ENCODE measurements at regions not wholly inside any gene's neighbourhood (a gene's known extent, or its start where the extent isn't known, plus 50 kb on each side); places are given as distances from the start of the nearest gene placed in this dataset.

GRCh38 chr2:234673961-234674759, 177.3 kb upstream of the ARL4C start:
- peak; percentile 57 for DNase-seq

- no peak for DNase-seq
Measured at GRCh38 chr2:234673501-234673900, 176.6 kb upstream of the ARL4C start.

GRCh38 chr2:234672498-234673150, 175.7 kb upstream of the ARL4C start:
- DNase-seq, result peak; percentile 6

GRCh38 chr2:234671716-234672115, 174.8 kb upstream of the ARL4C start:
- DNase-seq, result no peak

GRCh38 chr2:234671231-234671630, 174.3 kb upstream of the ARL4C start:
- no peak for DNase-seq

GRCh38 chr2:234670806-234671205, 173.9 kb upstream of the ARL4C start:
- DNase-seq, result no peak

GRCh38 chr2:234670052-234670451, 173.2 kb upstream of the ARL4C start:
- peak; percentile 90 for DNase-seq

GRCh38 chr2:234669621-234670020, 172.7 kb upstream of the ARL4C start:
- DNase-seq, result no peak

- DNase-seq, result no peak
Measured at GRCh38 chr2:234669001-234669400, 172.1 kb upstream of the ARL4C start.

- DNase-seq, result no peak
Measured at GRCh38 chr2:234666911-234667310, 170.0 kb upstream of the ARL4C start.

GRCh38 chr2:234665304-234665703, 168.4 kb upstream of the ARL4C start:
- no peak for DNase-seq

GRCh38 chr2:234661849-234662248, 165.0 kb upstream of the ARL4C start:
- DNase-seq, result no peak

- no peak for DNase-seq
Measured at GRCh38 chr2:234661175-234661574, 164.3 kb upstream of the ARL4C start.

GRCh38 chr2:234655706-234656105, 158.8 kb upstream of the ARL4C start:
- DNase-seq, result no peak

GRCh38 chr2:234650911-234651310, 154.0 kb upstream of the ARL4C start:
- DNase-seq, result no peak

- no peak for DNase-seq
Measured at GRCh38 chr2:234649951-234650350, 153.1 kb upstream of the ARL4C start.

- DNase-seq, result no peak
Measured at GRCh38 chr2:234643407-234643806, 146.5 kb upstream of the ARL4C start.

GRCh38 chr2:234641086-234641485, 144.2 kb upstream of the ARL4C start:
- no peak for DNase-seq

- DNase-seq, result no peak
Measured at GRCh38 chr2:234640657-234641056, 143.8 kb upstream of the ARL4C start.

- no peak for DNase-seq
Measured at GRCh38 chr2:234638966-234639365, 142.1 kb upstream of the ARL4C start.

GRCh38 chr2:234635284-234635683, 138.4 kb upstream of the ARL4C start:
- no peak for DNase-seq

GRCh38 chr2:234633581-234634230, 136.8 kb upstream of the ARL4C start:
- no peak for DNase-seq

- DNase-seq, result peak; percentile 80
Measured at GRCh38 chr2:234632527-234633391, 135.9 kb upstream of the ARL4C start.
